ENCODE measurements at regions not wholly inside any gene's neighbourhood (a gene's known extent, or its start where the extent isn't known, plus 50 kb on each side); places are given as distances from the start of the nearest gene placed in this dataset.

GRCh38 chr2:176508374-176508773 is 239.1 kb downstream of the MTX2 start:
- DNase-seq = no peak

- no peak for DNase-seq
Observed at GRCh38 chr2:176508984-176509740, 239.9 kb downstream of the MTX2 start.

- no peak for DNase-seq
Observed at GRCh38 chr2:176514276-176514675, 245.0 kb downstream of the MTX2 start.

GRCh38 chr2:176514805-176515500 is 245.7 kb downstream of the MTX2 start:
- DNase-seq = no peak

GRCh38 chr2:176516051-176516602 is 246.9 kb downstream of the MTX2 start:
- no peak for DNase-seq

GRCh38 chr2:176518823-176519222 is 249.6 kb downstream of the MTX2 start:
- no peak for DNase-seq

- no peak for DNase-seq
Observed at GRCh38 chr2:176521878-176522670, 252.8 kb downstream of the MTX2 start.

- DNase-seq = no peak
Observed at GRCh38 chr2:176525086-176525485, 255.8 kb downstream of the MTX2 start.

GRCh38 chr2:176526995-176527901 is 258.0 kb downstream of the MTX2 start:
- no peak for DNase-seq

GRCh38 chr2:176531608-176532007 is 262.4 kb downstream of the MTX2 start:
- DNase-seq = no peak

GRCh38 chr2:176533505-176534193 is 264.4 kb downstream of the MTX2 start:
- no peak for DNase-seq

GRCh38 chr2:176534798-176535466 is 265.7 kb downstream of the MTX2 start:
- no peak for DNase-seq

GRCh38 chr2:176535467-176536113 is 266.3 kb downstream of the MTX2 start:
- DNase-seq = no peak

- DNase-seq = no peak
Observed at GRCh38 chr2:176536439-176537133, 267.3 kb downstream of the MTX2 start.

- DNase-seq = no peak
Observed at GRCh38 chr2:176537932-176538331, 268.7 kb downstream of the MTX2 start.

- no peak for DNase-seq
Observed at GRCh38 chr2:176540995-176541394, 271.8 kb downstream of the MTX2 start.

GRCh38 chr2:176542476-176542875 is 273.2 kb downstream of the MTX2 start:
- no peak for DNase-seq

- no peak for DNase-seq
Observed at GRCh38 chr2:176544557-176544956, 275.3 kb downstream of the MTX2 start.

GRCh38 chr2:176544991-176545956 is 276.0 kb downstream of the MTX2 start:
- no peak for DNase-seq

All from NCI-H446 (cell line).